ENCODE measurements at regions not wholly inside any gene's neighbourhood (a gene's known extent, or its start where the extent isn't known, plus 50 kb on each side); places are given as distances from the start of the nearest gene placed in this dataset.

DNA sequence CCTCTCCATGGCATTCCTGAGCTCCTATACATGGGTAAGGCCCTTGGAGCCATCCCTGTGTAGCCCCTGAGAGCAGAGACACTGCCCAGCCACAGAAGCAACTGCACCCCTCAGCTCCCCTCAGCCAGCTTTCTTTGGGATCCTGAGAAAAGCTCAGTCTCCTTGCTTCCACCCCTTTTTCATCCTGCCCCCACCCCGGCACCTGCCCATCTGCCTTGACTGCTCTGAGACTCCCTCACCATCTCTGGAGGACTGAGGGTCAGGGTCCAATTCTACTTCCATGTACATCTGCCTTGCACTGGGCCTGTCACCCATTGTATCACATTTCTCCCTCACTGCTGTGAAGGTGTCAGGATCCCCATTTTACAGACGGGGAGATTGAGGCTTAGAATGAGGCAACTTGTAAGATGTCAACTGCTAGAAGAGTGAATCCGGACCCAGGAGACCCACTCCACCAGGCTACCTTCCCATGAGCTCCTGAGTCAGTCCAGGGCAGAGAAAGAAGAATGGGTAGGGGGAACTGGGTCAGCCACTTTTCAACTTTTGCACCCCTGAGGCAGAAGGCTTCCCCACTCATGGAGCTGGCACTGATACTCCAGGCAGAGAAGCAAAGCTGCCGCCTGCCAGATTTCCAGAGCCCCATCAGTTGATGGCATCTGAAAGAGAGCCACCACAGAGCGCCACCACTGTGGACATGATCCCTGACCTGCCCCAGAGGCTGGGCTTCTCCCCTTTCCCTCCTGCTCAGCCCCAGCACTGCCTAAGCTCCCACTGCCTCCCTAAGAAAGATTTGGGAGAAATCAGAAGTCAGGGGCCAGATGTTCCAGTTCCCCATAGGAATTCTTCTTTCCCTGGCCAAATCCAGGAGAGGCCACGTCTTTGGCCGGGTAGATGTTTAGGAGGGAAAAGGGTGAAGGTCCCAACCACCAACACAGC lies 135.4 kb downstream of the TMEM132E start:
- no peak overlapping the region for H4K8ac ChIP-seq (replicated peaks; ENCODE audit: insufficient read length, low read depth, low read length)
- H3K9me3 ChIP-seq (ENCODE audit: control insufficient read depth, low read depth, low read length): no peaks in the 10 kb centered on the region
- WGBS (ENCODE audit: extremely low coverage, insufficient read length, low lambda C conversion rate): no CpG with 5 or more reads among the region's 7 CpGs
- H3K9ac ChIP-seq (ENCODE audit: extremely low read depth, insufficient read length, low read length): no peak overlapping the region
- no peak overlapping the region for H2AFZ ChIP-seq (ENCODE audit: low read length)
- peaks cover 0 to 4% of the 10 kb centered on the region in 2 experiments; a peak in 1 of 4 replicates for H3K4me1 Mint-ChIP-seq
- no peaks in the 10 kb centered on the region for H3K9me3 Mint-ChIP-seq
- no peaks in the 10 kb centered on the region for H3K79me1 ChIP-seq (ENCODE audit: insufficient read depth, low read depth, low read length, poor library complexity, severe bottlenecking)
- no peak overlapping the region for H2BK20ac ChIP-seq (ENCODE audit: low read depth, low read length, poor library complexity, severe bottlenecking)
- no peak overlapping the region for H2BK15ac ChIP-seq (ENCODE audit: low read depth, low read length)
- peaks cover 15% of the 10 kb centered on the region for H3K27me3 Mint-ChIP-seq (ENCODE audit: low read depth)
- no peak overlapping the region for H2BK120ac ChIP-seq (ENCODE audit: low read depth, low read length, poor library complexity, severe bottlenecking)
- H2BK5ac ChIP-seq (ENCODE audit: insufficient read length, low read length): no peak overlapping the region
- H3K23me2 ChIP-seq (ENCODE audit: insufficient read length, low read depth, low read length, poor library complexity, severe bottlenecking): no peaks in the 10 kb centered on the region
- no peak overlapping the region for H4K91ac ChIP-seq (ENCODE audit: insufficient read length, low read depth, low read length)
- DNase-seq: peak; percentile 15
- H4K20me1 ChIP-seq (ENCODE audit: control insufficient read depth, insufficient read depth, insufficient read length): no peaks in the 10 kb centered on the region
- no peak overlapping the region for H3K27ac ChIP-seq (ENCODE audit: insufficient read length, low read depth, low read length)
- no peak overlapping the region for H3K27ac Mint-ChIP-seq
- no peak overlapping the region for H3T11ph ChIP-seq (ENCODE audit: low read length)
- no peak overlapping the region for H3K4me3 Mint-ChIP-seq
- no peak for TF ChIP-seq CTCF (conservative IDR thresholded peaks at IDR 0.05)
- H3K56ac ChIP-seq (ENCODE audit: insufficient read length, low read depth, low read length): no peak overlapping the region
- no peak overlapping the region for H3K18ac ChIP-seq (ENCODE audit: insufficient read length, low read depth, low read length)
- no peak overlapping the region for H3K4me2 ChIP-seq (ENCODE audit: insufficient read depth, insufficient read length, low read length)
- no peak overlapping the region for H3K23ac ChIP-seq (ENCODE audit: insufficient read length, low read depth, low read length)
- H2BK12ac ChIP-seq (ENCODE audit: insufficient read length, low read depth, low read length): no peak overlapping the region
- no peak overlapping the region for H4K5ac ChIP-seq (ENCODE audit: insufficient read length, low read depth, low read length)
- H3K4ac ChIP-seq (ENCODE audit: low read depth, low read length): no peak overlapping the region
- no peaks in the 10 kb centered on the region; the same call in 1 of the 2 replicates for H3K27me3 ChIP-seq (ENCODE audit: insufficient read depth, low read length)
- no peaks in the 10 kb centered on the region for H3K79me2 ChIP-seq (ENCODE audit: insufficient read depth, low read length)
- no peak overlapping the region for H2AK5ac ChIP-seq (ENCODE audit: insufficient read length, low read length)
- no peaks in the 10 kb centered on the region for H3K36me3 Mint-ChIP-seq (ENCODE audit: insufficient read depth in 1 of 3, low read depth in 3 of 3)
- no peak overlapping the region for H3K14ac ChIP-seq (ENCODE audit: insufficient read depth, low read length)
- no peaks in the 10 kb centered on the region for H3K4me1 ChIP-seq (ENCODE audit: insufficient read depth, low read length)

All from H9 (cell line).